ENCODE measurements at regions not wholly inside any gene's neighbourhood (a gene's known extent, or its start where the extent isn't known, plus 50 kb on each side); places are given as distances from the start of the nearest gene placed in this dataset.

DNA sequence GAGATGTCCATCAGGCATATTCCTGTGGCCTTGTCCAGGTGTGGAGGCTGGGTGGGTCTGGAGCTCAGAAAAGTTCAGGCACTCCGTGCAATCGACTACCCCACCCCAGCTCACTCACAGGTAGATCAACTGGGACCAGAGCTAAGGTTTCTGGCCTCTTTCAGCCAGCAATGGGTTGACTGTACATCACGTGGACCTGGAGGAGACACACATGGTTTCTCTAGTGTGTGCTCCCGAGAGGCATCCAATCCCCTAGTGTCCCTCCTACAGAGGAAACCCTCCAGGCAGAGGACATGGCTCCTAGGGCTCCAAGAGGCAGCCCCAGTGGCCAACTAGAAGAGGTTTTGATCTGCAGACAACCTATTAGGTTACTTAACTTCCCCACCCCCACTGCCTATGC is 119.5 kb upstream of the RGS6 start:
- H2BK120ac ChIP-seq (ENCODE audit: low read depth, low read length): 0 out of 2 replicates have a peak overlapping the region, but pooled peaks have one; percentile 35
- H3K79me1 ChIP-seq (ENCODE audit: low read depth in 1 of 2, low read length in 2 of 2): no peaks in the 10 kb centered on the region
- H3K18ac ChIP-seq (ENCODE audit: low read depth, low read length): no peak overlapping the region
- ATAC-seq (ENCODE audit: low read depth) (no peak), DNase-seq (no peak)
- H3K27me3 ChIP-seq (ENCODE audit: control insufficient read depth, insufficient read depth, low read length): peaks cover 13% of the 10 kb centered on the region
- H4K20me1 ChIP-seq (ENCODE audit: insufficient read depth, low read length): no peaks in the 10 kb centered on the region
- H3K9me1 ChIP-seq (ENCODE audit: insufficient read depth, low read length): no peaks in the 10 kb centered on the region
- dilution Hi-C loops (cut with HindIII; ENCODE audit: low sequenced_read_pairs, unreplicated experiment) (no loop called here), intact Hi-C loops (cut with micrococcal nuclease) (no loop called here), in situ Hi-C loops (cut with MboI; ENCODE audit: low sequenced_read_pairs) (no loop called here)
- no peak overlapping the region for H4K91ac ChIP-seq (ENCODE audit: insufficient read depth, low read depth, low read length)
- H4K8ac ChIP-seq (ENCODE audit: low read depth in 2 of 2, low read length in 2 of 2): no peak overlapping the region
- H3K4me1 ChIP-seq (ENCODE audit: control insufficient read depth, insufficient read depth, low read length): peaks cover 4% of the 10 kb centered on the region; the same call in 1 of the 2 replicates
- H2BK20ac ChIP-seq (ENCODE audit: low read depth, low read length): peak overlapping the region; percentile 10; the same call in 1 of the 2 replicates
- no peak overlapping the region for H3K4me2 ChIP-seq (ENCODE audit: low read depth, low read length)
- H2BK15ac ChIP-seq (ENCODE audit: low read depth, low read length): no peak overlapping the region
- H3K9me3 ChIP-seq (ENCODE audit: control insufficient read depth, insufficient read depth, low read length): no peaks in the 10 kb centered on the region
- H3K14ac ChIP-seq (replicated peaks; ENCODE audit: low read depth, low read length): no peak overlapping the region
- no peak overlapping the region for H3K9ac ChIP-seq (ENCODE audit: low read depth, low read length)
- H3K4me3 ChIP-seq (ENCODE audit: insufficient read depth, low read depth, low read length): no peak overlapping the region
- no peak overlapping the region for H4K5ac ChIP-seq (ENCODE audit: low read depth, low read length)
- no peak overlapping the region for H2AK9ac ChIP-seq (replicated peaks; ENCODE audit: low read depth, low read length, poor library complexity)
- WGBS, 2 experiments (ENCODE audit: extremely low coverage in 2 of 2, insufficient read length in 1 of 2): 83% methylated on average over 2 of the region's 4 CpGs; no CpG with 5 or more reads in 1 of the 2 experiments
- no peak for TF ChIP-seq BHLHE40 (IDR thresholded peaks at IDR 0.05; ENCODE audit: low read depth, low read length)
- no peak for TF ChIP-seq SMC3 (IDR thresholded peaks at IDR 0.05; ENCODE audit: low read depth, low read length)
- TF ChIP-seq RAD21 (IDR thresholded peaks at IDR 0.05; ENCODE audit: low read length): no peak
- TF ChIP-seq CHD1 (IDR thresholded peaks at IDR 0.05; ENCODE audit: low read depth, low read length): no peak
- no peak for TF ChIP-seq MXI1 (IDR thresholded peaks at IDR 0.05; ENCODE audit: borderline replicate concordance, low read depth, low read length)
- no peak for TF ChIP-seq RCOR1 (IDR thresholded peaks at IDR 0.05; ENCODE audit: insufficient replicate concordance, low read length)
- no peak for TF ChIP-seq MAZ (IDR thresholded peaks at IDR 0.05; ENCODE audit: borderline replicate concordance, low read depth, low read length)
- no peak for TF ChIP-seq NFE2L2 (IDR thresholded peaks at IDR 0.05; ENCODE audit: low read depth, low read length)
- no peak for TF ChIP-seq MAFK (IDR thresholded peaks at IDR 0.05; ENCODE audit: low read depth, low read length)
- TF ChIP-seq, protein P1, sequence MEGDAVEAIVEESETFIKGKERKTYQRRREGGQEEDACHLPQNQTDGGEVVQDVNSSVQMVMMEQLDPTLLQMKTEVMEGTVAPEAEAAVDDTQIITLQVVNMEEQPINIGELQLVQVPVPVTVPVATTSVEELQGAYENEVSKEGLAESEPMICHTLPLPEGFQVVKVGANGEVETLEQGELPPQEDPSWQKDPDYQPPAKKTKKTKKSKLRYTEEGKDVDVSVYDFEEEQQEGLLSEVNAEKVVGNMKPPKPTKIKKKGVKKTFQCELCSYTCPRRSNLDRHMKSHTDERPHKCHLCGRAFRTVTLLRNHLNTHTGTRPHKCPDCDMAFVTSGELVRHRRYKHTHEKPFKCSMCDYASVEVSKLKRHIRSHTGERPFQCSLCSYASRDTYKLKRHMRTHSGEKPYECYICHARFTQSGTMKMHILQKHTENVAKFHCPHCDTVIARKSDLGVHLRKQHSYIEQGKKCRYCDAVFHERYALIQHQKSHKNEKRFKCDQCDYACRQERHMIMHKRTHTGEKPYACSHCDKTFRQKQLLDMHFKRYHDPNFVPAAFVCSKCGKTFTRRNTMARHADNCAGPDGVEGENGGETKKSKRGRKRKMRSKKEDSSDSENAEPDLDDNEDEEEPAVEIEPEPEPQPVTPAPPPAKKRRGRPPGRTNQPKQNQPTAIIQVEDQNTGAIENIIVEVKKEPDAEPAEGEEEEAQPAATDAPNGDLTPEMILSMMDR (conservative IDR thresholded peaks at IDR 0.05; ENCODE audit: low read depth, low read length): no peak
- H3K56ac ChIP-seq (ENCODE audit: extremely low read depth, insufficient read depth, low read length): no peak overlapping the region
- H3K4ac ChIP-seq (ENCODE audit: low read depth, low read length): no peak overlapping the region
- no peaks in the 10 kb centered on the region for H3K36me3 ChIP-seq (ENCODE audit: control insufficient read depth, insufficient read depth, low read length)
- no peak overlapping the region for H2BK5ac ChIP-seq (ENCODE audit: low read depth, low read length, poor library complexity, severe bottlenecking)
- ChIA-PET CTCF (no interaction called here), POLR2A (ENCODE audit: unreplicated experiment) (no interaction called here)
- no peak overlapping the region for H3K27ac ChIP-seq (ENCODE audit: insufficient read depth, low read length)
- BruUV-seq (replicated peaks): no TSS peak
- no peak overlapping the region for H2AK5ac ChIP-seq (ENCODE audit: low read depth, low read length)
- H3K23ac ChIP-seq (ENCODE audit: low read depth, low read length): no peak overlapping the region
- H2AFZ ChIP-seq (replicated peaks; ENCODE audit: low read length, poor library complexity): no peak overlapping the region
